ENCODE measurements at regions not wholly inside any gene's neighbourhood (a gene's known extent, or its start where the extent isn't known, plus 50 kb on each side); places are given as distances from the start of the nearest gene placed in this dataset.

GRCh38 chr5:110094548-110094947, 404.8 kb downstream of the MAN2A1 start:
- TF ChIP-seq POLR2A (IDR thresholded peaks at IDR 0.05) (no peak), CTCF (IDR thresholded peaks at IDR 0.05) (no peak)
